ENCODE measurements at regions not wholly inside any gene's neighbourhood (a gene's known extent, or its start where the extent isn't known, plus 50 kb on each side); places are given as distances from the start of the nearest gene placed in this dataset.

- no peaks in the 10 kb centered on the region for H3K23me2 ChIP-seq (ENCODE audit: insufficient read length, low read depth, low read length, poor library complexity, severe bottlenecking)
- H2AK5ac ChIP-seq (ENCODE audit: insufficient read length, low read length), result no peak overlapping the region
- Mint-ChIP-seq H3K4me3 (no peak overlapping the region), H3K36me3 (ENCODE audit: insufficient read depth in 1 of 3, low read depth in 3 of 3) (peaks cover 0 to 6% (median 0%) of the 10 kb centered on the region in 3 experiments; a peak in 3 of 7 replicates), H3K9me3 (peaks cover 0 to 6% of the 10 kb centered on the region in 2 experiments; a peak in 4 of 5 replicates), H3K27me3 (ENCODE audit: low read depth) (peaks cover 2% of the 10 kb centered on the region), H3K27ac (no peak overlapping the region), H3K4me1 (peaks cover 16 to 28% of the 10 kb centered on the region in 2 experiments)
- no peak overlapping the region for H2AFZ ChIP-seq (ENCODE audit: low read length)
- H3K4me1 ChIP-seq (ENCODE audit: insufficient read depth, low read length), result peaks cover 6% of the 10 kb centered on the region; the same call in 1 of the 2 replicates
- H4K91ac ChIP-seq (ENCODE audit: insufficient read length, low read depth, low read length), result no peak overlapping the region
- no peak overlapping the region for H3K4me2 ChIP-seq (ENCODE audit: insufficient read depth, insufficient read length, low read length)
- no peak overlapping the region for H3K9ac ChIP-seq (ENCODE audit: extremely low read depth, insufficient read length, low read length)
- no peaks in the 10 kb centered on the region for H3K27me3 ChIP-seq (ENCODE audit: insufficient read depth, low read length)
- H3K27ac ChIP-seq (ENCODE audit: insufficient read length, low read depth, low read length), result no peak overlapping the region
- no peak overlapping the region for H3K56ac ChIP-seq (ENCODE audit: insufficient read length, low read depth, low read length)
- no CpG with 5 or more reads among the region's 1 CpG for WGBS (ENCODE audit: extremely low coverage, insufficient read length, low lambda C conversion rate)
- no peak overlapping the region for H2BK120ac ChIP-seq (ENCODE audit: low read depth, low read length, poor library complexity, severe bottlenecking)
- no peak overlapping the region for H3K23ac ChIP-seq (ENCODE audit: insufficient read length, low read depth, low read length)
- H2BK12ac ChIP-seq (ENCODE audit: insufficient read length, low read depth, low read length), result no peak overlapping the region
- no peaks in the 10 kb centered on the region for H3K9me3 ChIP-seq (ENCODE audit: control insufficient read depth, low read depth, low read length)
- no peaks in the 10 kb centered on the region for H3K79me2 ChIP-seq (ENCODE audit: insufficient read depth, low read length)
- no peak overlapping the region for H4K8ac ChIP-seq (replicated peaks; ENCODE audit: insufficient read length, low read depth, low read length)
- no peak overlapping the region for H3K14ac ChIP-seq (ENCODE audit: insufficient read depth, low read length)
- H2BK15ac ChIP-seq (ENCODE audit: low read depth, low read length), result no peak overlapping the region
- H2BK20ac ChIP-seq (ENCODE audit: low read depth, low read length, poor library complexity, severe bottlenecking), result no peak overlapping the region
- H3K4ac ChIP-seq (ENCODE audit: low read depth, low read length), result no peak overlapping the region
- DNase-seq, result no peak
- no peaks in the 10 kb centered on the region for H4K20me1 ChIP-seq (ENCODE audit: control insufficient read depth, insufficient read depth, insufficient read length)
- TF ChIP-seq CTCF (conservative IDR thresholded peaks at IDR 0.05), result no peak
- no peak overlapping the region for H3T11ph ChIP-seq (ENCODE audit: low read length)
- H3K18ac ChIP-seq (ENCODE audit: insufficient read length, low read depth, low read length), result no peak overlapping the region
- H3K79me1 ChIP-seq (ENCODE audit: insufficient read depth, low read depth, low read length, poor library complexity, severe bottlenecking), result no peaks in the 10 kb centered on the region
- H2BK5ac ChIP-seq (ENCODE audit: insufficient read length, low read length), result no peak overlapping the region
- no peak overlapping the region for H4K5ac ChIP-seq (ENCODE audit: insufficient read length, low read depth, low read length)
These were observed 294.9 kb upstream of the CRY1 start for GRCh38 chr12:107388263-107388662.

All from H9 (cell line).